ENCODE measurements at regions not wholly inside any gene's neighbourhood (a gene's known extent, or its start where the extent isn't known, plus 50 kb on each side); places are given as distances from the start of the nearest gene placed in this dataset.

DNA sequence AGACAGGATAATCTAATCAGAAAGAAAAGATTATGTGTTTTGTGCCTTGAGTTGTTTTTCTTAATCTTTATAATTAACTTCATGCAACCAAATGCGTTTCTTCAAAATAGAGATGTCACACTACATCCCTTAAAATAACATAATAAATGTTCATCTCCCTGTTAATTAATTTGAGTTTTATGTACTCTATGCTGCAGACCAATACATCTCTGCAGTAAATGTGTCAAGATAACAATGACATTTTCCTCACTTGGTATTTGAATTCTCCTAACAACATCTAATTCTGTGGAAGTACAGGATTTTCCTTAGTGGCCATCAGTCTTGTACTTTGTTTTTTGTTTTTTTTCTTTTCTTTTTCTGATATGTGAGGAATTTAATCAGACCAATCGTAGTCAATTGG lies 279.2 kb upstream of the TYRP1 start:
- H2AK9ac ChIP-seq (replicated peaks; ENCODE audit: low read depth, low read length, poor library complexity), result no peak overlapping the region
- intact Hi-C loops (cut with micrococcal nuclease) (no loop called here), in situ Hi-C loops (cut with MboI; ENCODE audit: low sequenced_read_pairs) (no loop called here), dilution Hi-C loops (cut with HindIII; ENCODE audit: low sequenced_read_pairs, unreplicated experiment) (no loop called here)
- no peak overlapping the region for H2BK15ac ChIP-seq (ENCODE audit: low read depth, low read length)
- no peaks in the 10 kb centered on the region for H3K9me3 ChIP-seq (ENCODE audit: control insufficient read depth, insufficient read depth, low read length)
- no peaks in the 10 kb centered on the region for H3K36me3 ChIP-seq (ENCODE audit: control insufficient read depth, insufficient read depth, low read length)
- H4K8ac ChIP-seq (ENCODE audit: low read depth in 2 of 2, low read length in 2 of 2), result no peak overlapping the region
- H2BK5ac ChIP-seq (ENCODE audit: low read depth, low read length, poor library complexity, severe bottlenecking), result no peak overlapping the region
- WGBS, 2 experiments (ENCODE audit: extremely low coverage in 2 of 2, insufficient read length in 1 of 2), result no CpG with 5 or more reads among the region's 2 CpGs
- no peak overlapping the region for H3K4me2 ChIP-seq (ENCODE audit: low read depth, low read length)
- no peak overlapping the region for H3K4me3 ChIP-seq (ENCODE audit: insufficient read depth, low read depth, low read length)
- ATAC-seq (ENCODE audit: low read depth), result no peak
- H3K9ac ChIP-seq (ENCODE audit: low read depth, low read length), result no peak overlapping the region
- DNase-seq, result no peak
- no peak overlapping the region for H3K4ac ChIP-seq (ENCODE audit: low read depth, low read length)
- no peak overlapping the region for H4K5ac ChIP-seq (ENCODE audit: low read depth, low read length)
- H3K23ac ChIP-seq (ENCODE audit: low read depth, low read length), result no peak overlapping the region
- H3K4me1 ChIP-seq (ENCODE audit: control insufficient read depth, insufficient read depth, low read length), result no peaks in the 10 kb centered on the region
- H3K79me1 ChIP-seq (ENCODE audit: low read depth in 1 of 2, low read length in 2 of 2), result no peaks in the 10 kb centered on the region
- H2AFZ ChIP-seq (replicated peaks; ENCODE audit: low read length, poor library complexity), result no peak overlapping the region
- H3K27me3 ChIP-seq (ENCODE audit: control insufficient read depth, insufficient read depth, low read length), result no peaks in the 10 kb centered on the region
- BruUV-seq (replicated peaks), result no TSS peak
- TF ChIP-seq, protein P1, sequence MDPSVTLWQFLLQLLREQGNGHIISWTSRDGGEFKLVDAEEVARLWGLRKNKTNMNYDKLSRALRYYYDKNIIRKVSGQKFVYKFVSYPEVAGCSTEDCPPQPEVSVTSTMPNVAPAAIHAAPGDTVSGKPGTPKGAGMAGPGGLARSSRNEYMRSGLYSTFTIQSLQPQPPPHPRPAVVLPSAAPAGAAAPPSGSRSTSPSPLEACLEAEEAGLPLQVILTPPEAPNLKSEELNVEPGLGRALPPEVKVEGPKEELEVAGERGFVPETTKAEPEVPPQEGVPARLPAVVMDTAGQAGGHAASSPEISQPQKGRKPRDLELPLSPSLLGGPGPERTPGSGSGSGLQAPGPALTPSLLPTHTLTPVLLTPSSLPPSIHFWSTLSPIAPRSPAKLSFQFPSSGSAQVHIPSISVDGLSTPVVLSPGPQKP (IDR thresholded peaks at IDR 0.05; ENCODE audit: borderline replicate concordance, low read depth, low read length), result no peak
- no peak overlapping the region for H2BK120ac ChIP-seq (ENCODE audit: low read depth, low read length)
- ChIA-PET POLR2A (ENCODE audit: unreplicated experiment) (no interaction called here), CTCF (interaction anchor here (0.6 kb wide), 1 partner anchor 51 kb away, joined by 6 read pairs; no protein-coding TSS in a partner anchor)
- no peak overlapping the region for H2AK5ac ChIP-seq (ENCODE audit: low read depth, low read length)
- no peak overlapping the region for H3K27ac ChIP-seq (ENCODE audit: insufficient read depth, low read length)
- H3K14ac ChIP-seq (replicated peaks; ENCODE audit: low read depth, low read length), result no peak overlapping the region
- H4K20me1 ChIP-seq (ENCODE audit: insufficient read depth, low read length), result no peaks in the 10 kb centered on the region
- H3K9me1 ChIP-seq (ENCODE audit: insufficient read depth, low read length), result no peaks in the 10 kb centered on the region
- H2BK20ac ChIP-seq (ENCODE audit: low read depth, low read length), result no peak overlapping the region
- no peak overlapping the region for H3K56ac ChIP-seq (ENCODE audit: extremely low read depth, insufficient read depth, low read length)
- H3K18ac ChIP-seq (ENCODE audit: low read depth, low read length), result no peak overlapping the region
- no peak overlapping the region for H4K91ac ChIP-seq (ENCODE audit: insufficient read depth, low read depth, low read length)

All from IMR-90 (cell line).